Astrocyte of the cerebellum (primary cell): ENCODE measurements at regions not wholly inside any gene's neighbourhood (a gene's known extent, or its start where the extent isn't known, plus 50 kb on each side); places are given as distances from the start of the nearest gene placed in this dataset.

Experiments used
- DNase-seq: peaks from one replicate; pipeline ENCODE4 v3.0.0-alpha.2; 2011; ENCODE audit warnings: low read depth
- H3K4me3 ChIP-seq: 2 replicates; pipeline ENCODE4 v1.5.1; 2011; ENCODE audit warnings: mild to moderate bottlenecking, low read depth, low read length, moderate library complexity
- in situ Hi-C: cut with HindIII; loops from 2 replicates; pipeline ENCODE4 v1.10.0; 2017; ENCODE audit warnings: low sequenced_read_pairs
- TF ChIP-seq, protein P1 (sequence below): IDR thresholded peaks from 2 replicates; pipeline ENCODE4 v1.5.1; 2012; ENCODE audit warnings: low read length, low read depth, moderate library complexity, mild to moderate bottlenecking; ENCODE audit errors: missing control alignments

GRCh38 chr10:43890124-43890523, 241.4 kb upstream of the ZNF32 start:
- DNase-seq = no peak
- TF ChIP-seq, protein P1, sequence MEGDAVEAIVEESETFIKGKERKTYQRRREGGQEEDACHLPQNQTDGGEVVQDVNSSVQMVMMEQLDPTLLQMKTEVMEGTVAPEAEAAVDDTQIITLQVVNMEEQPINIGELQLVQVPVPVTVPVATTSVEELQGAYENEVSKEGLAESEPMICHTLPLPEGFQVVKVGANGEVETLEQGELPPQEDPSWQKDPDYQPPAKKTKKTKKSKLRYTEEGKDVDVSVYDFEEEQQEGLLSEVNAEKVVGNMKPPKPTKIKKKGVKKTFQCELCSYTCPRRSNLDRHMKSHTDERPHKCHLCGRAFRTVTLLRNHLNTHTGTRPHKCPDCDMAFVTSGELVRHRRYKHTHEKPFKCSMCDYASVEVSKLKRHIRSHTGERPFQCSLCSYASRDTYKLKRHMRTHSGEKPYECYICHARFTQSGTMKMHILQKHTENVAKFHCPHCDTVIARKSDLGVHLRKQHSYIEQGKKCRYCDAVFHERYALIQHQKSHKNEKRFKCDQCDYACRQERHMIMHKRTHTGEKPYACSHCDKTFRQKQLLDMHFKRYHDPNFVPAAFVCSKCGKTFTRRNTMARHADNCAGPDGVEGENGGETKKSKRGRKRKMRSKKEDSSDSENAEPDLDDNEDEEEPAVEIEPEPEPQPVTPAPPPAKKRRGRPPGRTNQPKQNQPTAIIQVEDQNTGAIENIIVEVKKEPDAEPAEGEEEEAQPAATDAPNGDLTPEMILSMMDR = no peak
- H3K4me3 ChIP-seq = no peak overlapping the region
- in situ Hi-C loops = no loop called here

DNA sequence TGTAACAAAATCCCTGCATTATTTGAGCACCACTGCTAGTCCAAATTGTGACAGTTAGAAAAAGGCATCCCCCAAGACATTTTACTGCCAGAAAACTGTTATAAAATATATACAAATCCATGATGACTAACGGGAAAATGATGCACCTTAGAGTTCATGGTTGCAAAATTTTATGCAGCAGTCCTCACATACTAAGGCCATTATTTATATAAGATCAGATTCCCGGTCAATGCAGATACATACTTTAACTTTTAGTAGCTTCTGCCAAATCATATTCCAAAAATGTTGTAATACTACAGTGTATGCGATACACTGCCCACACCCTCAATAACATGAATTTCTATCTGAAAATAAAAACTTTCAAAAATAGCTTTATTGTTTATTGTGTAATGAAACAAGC, 239.9 kb upstream of the ZNF32 start:
- no peak overlapping the region for H3K4me3 ChIP-seq
- DNase-seq = peak; percentile 50
- TF ChIP-seq, protein P1 = no peak
- in situ Hi-C loops = no loop called here

DNA sequence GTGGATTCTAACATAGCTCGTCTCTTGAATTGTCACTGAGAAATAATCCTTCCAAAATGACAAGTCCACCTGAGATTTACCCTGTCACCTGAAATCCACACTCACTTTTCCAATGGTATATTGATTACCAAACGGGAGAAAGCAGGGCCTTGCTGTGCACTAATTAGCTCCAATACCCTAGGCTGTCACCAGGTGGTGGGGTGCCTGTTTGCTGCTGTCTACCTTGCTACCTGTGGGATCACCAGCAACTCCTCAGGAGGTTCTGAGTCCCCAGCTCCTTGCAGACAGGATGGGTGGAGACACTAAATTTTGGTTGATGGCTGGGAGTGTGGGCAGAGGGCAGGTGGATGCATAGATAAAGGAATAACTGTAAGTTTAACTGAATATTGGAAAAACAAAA, 237.2 kb upstream of the ZNF32 start:
- TF ChIP-seq, protein P1 = no peak
- no peak overlapping the region for H3K4me3 ChIP-seq
- no peak for DNase-seq
- in situ Hi-C loops = no loop called here

DNA sequence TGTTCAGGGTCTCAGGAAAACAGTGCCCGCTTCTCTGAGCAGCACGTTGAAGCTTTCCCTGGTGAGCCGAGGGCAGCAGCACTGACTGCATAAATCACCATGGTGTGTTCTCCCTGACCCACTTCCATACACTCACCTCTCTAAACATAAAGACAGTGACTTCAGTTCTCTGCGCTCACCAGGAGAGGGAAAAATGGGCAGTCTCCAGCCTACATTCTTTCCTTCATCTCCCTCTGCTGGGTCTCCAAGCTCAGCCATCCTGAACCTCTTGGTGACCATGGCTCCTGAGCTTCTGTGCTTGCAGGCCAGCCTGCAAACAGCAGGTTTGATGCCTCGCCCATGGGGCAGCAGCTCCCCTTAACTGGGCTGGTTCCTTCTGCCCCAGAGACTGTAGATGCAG, 236.6 kb upstream of the ZNF32 start:
- H3K4me3 ChIP-seq = no peak overlapping the region
- DNase-seq = no peak
- in situ Hi-C loops = no loop called here
- TF ChIP-seq, protein P1 = peak; percentile 25

GRCh38 chr10:43884501-43885105, 235.9 kb upstream of the ZNF32 start:
- in situ Hi-C loops = no loop called here

GRCh38 chr10:43882711-43883110, 234.0 kb upstream of the ZNF32 start:
- TF ChIP-seq, protein P1 = no peak
- in situ Hi-C loops = no loop called here
- H3K4me3 ChIP-seq = no peak overlapping the region
- DNase-seq = no peak

More at GRCh38 chr10:43884501-43885105, 235.9 kb upstream of the ZNF32 start:
- H3K4me3 ChIP-seq = no peak overlapping the region
- TF ChIP-seq, protein P1 = no peak
- DNase-seq = no peak
